Keratinocyte (primary cell): ENCODE measurements at regions not wholly inside any gene's neighbourhood (a gene's known extent, or its start where the extent isn't known, plus 50 kb on each side); places are given as distances from the start of the nearest gene placed in this dataset.

Experiments used
- DNase-seq: peaks from one replicate; pipeline ENCODE4 v3.0.0-alpha.2; 2011; ENCODE audit warnings: low read depth, missing footprints, low spot score
- FAIRE-seq: peaks from 2 replicates; lab custom pipeline; 2011; peaks lifted over from hg19 to GRCh38; lab: Jason Lieb, UNC
- H2AFZ ChIP-seq: 2 replicates; pipeline ENCODE4 v1.6.0; 2012; ENCODE audit warnings: low read length, control low read depth, inconsistent platforms; ENCODE audit not compliant: control insufficient read depth
- H3K27ac ChIP-seq: 2 replicates; pipeline ENCODE4 v1.5.1; 2011; ENCODE audit warnings: low read length; ENCODE audit not compliant: control insufficient read depth, insufficient read depth
- H3K27me3 ChIP-seq: 3 replicates; pipeline ENCODE4 v1.6.0; 2011; ENCODE audit warnings: low read length; ENCODE audit not compliant: control insufficient read depth, insufficient read depth; ENCODE audit errors: extremely low read depth
- H3K36me3 ChIP-seq, 2 experiments: 2 replicates in 1 of 2; 3 replicates in 1 of 2; pipeline ENCODE4 v1.5.1; 2011; ENCODE audit warnings: low read length in 2 of 2, mild to moderate bottlenecking in 1 of 2; ENCODE audit not compliant: control insufficient read depth in 2 of 2, insufficient read depth in 2 of 2; ENCODE audit errors: extremely low read depth in 1 of 2
- H3K4me1 ChIP-seq: 3 replicates; pipeline ENCODE4 v1.5.1; 2011; ENCODE audit warnings: low read length; ENCODE audit not compliant: control insufficient read depth, insufficient read depth; ENCODE audit errors: extremely low read depth
- H3K4me2 ChIP-seq: 3 replicates; pipeline ENCODE4 v1.6.0; 2011; ENCODE audit warnings: low read depth, low read length; ENCODE audit not compliant: control insufficient read depth, insufficient read depth; ENCODE audit errors: extremely low read depth
- H3K4me3 ChIP-seq, 3 experiments: fragments of 200-600 bp in 1 of 3; sonication (generic) in 1 of 3; 2 replicates in 2 of 3; 3 replicates in 1 of 3; pipeline ENCODE4 v1.5.1; 2011 to 2016; ENCODE audit warnings: low read length in 3 of 3, mild to moderate bottlenecking in 3 of 3, control low read depth in 2 of 3, inconsistent platforms in 1 of 3, low read depth in 1 of 3, mixed read lengths in 1 of 3, mixed run types in 1 of 3, moderate library complexity in 1 of 3; ENCODE audit not compliant: control insufficient read depth in 2 of 3, insufficient read depth in 2 of 3; ENCODE audit errors: extremely low read depth in 1 of 3
- H3K79me2 ChIP-seq: 2 replicates; pipeline ENCODE4 v1.6.0; 2012; ENCODE audit warnings: low read length; ENCODE audit not compliant: control insufficient read depth, insufficient read depth
- H3K9ac ChIP-seq: 3 replicates; pipeline ENCODE4 v1.6.0; 2011; ENCODE audit warnings: low read length; ENCODE audit not compliant: control insufficient read depth, insufficient read depth; ENCODE audit errors: extremely low read depth
- H3K9me1 ChIP-seq: 3 replicates; pipeline ENCODE4 v1.6.0; 2011; ENCODE audit warnings: low read length; ENCODE audit not compliant: control insufficient read depth, insufficient read depth; ENCODE audit errors: extremely low read depth
- H3K9me3 ChIP-seq: 2 replicates; pipeline ENCODE4 v1.5.1; 2012; ENCODE audit warnings: low read depth, low read length; ENCODE audit not compliant: control insufficient read depth
- H4K20me1 ChIP-seq: 3 replicates; pipeline ENCODE4 v1.6.0; 2011; ENCODE audit warnings: low read length; ENCODE audit not compliant: control insufficient read depth, insufficient read depth; ENCODE audit errors: extremely low read depth
- EZH2 ChIP-seq: IDR thresholded peaks from one replicate; pipeline ENCODE4 v1.6.1; 2012; ENCODE audit warnings: inconsistent platforms, mild to moderate bottlenecking, low read length, moderate library complexity
- dilution Hi-C: fragments of 300-500 bp; cut with MboI; formaldehyde crosslinking; loops from one replicate; pipeline ENCODE4 v1.7.0; 2020; ENCODE audit warnings: low sequenced_read_pairs; ENCODE audit not compliant: extremely low pct_ligation_motif_present
- TF ChIP-seq, protein P1 (sequence below), 3 experiments: IDR thresholded peaks in 1 of 3; conservative IDR thresholded peaks in 1 of 3; optimal IDR thresholded peaks in 1 of 3; 2 replicates in 2 of 3; 3 replicates in 1 of 3; pipeline versions ENCODE3 to v1.5.1; 2011; ENCODE audit warnings: low read length in 3 of 3, mild to moderate bottlenecking in 3 of 3, moderate library complexity in 2 of 3, control low read depth in 1 of 3, inconsistent platforms in 1 of 3; ENCODE audit not compliant: insufficient read depth in 2 of 3; ENCODE audit errors: extremely low read depth in 1 of 3

DNA sequence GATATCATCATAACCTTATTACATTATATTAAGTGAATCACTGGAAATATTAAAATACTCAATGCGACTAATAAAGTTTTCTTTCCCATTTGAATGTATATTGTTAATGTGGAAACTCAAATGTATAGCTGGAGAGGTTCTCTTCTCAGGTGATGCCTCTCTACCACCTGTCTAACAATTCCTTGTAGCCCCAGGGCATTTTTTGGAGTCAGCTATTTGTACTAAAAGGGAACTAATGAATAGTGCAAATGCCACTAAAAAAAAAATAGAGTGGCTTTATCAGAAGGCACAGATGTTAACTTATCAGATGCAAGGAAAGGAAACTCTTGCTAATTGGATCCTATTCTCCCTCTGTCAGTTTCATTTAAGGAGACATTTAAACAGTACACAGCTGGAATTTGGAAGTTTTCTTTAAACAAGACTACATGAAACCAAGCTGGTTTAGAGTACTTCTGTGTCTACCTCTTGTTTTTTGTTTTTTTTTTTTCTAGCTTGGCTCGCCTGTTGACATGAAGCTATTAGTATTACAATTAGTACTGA lies 897.0 kb upstream of the SLC35B3 start:
- H3K9me1 ChIP-seq: no peaks in the 10 kb centered on the region
- H3K4me1 ChIP-seq: no peaks in the 10 kb centered on the region
- no peaks in the 10 kb centered on the region for H3K79me2 ChIP-seq
- no peak for TF ChIP-seq EZH2
- TF ChIP-seq, protein P1, sequence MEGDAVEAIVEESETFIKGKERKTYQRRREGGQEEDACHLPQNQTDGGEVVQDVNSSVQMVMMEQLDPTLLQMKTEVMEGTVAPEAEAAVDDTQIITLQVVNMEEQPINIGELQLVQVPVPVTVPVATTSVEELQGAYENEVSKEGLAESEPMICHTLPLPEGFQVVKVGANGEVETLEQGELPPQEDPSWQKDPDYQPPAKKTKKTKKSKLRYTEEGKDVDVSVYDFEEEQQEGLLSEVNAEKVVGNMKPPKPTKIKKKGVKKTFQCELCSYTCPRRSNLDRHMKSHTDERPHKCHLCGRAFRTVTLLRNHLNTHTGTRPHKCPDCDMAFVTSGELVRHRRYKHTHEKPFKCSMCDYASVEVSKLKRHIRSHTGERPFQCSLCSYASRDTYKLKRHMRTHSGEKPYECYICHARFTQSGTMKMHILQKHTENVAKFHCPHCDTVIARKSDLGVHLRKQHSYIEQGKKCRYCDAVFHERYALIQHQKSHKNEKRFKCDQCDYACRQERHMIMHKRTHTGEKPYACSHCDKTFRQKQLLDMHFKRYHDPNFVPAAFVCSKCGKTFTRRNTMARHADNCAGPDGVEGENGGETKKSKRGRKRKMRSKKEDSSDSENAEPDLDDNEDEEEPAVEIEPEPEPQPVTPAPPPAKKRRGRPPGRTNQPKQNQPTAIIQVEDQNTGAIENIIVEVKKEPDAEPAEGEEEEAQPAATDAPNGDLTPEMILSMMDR (optimal IDR thresholded peaks at IDR 0.05 in 1 of 3, IDR thresholded peaks at IDR 0.05 in 1 of 3, conservative IDR thresholded peaks at IDR 0.05 in 1 of 3; ENCODE audit: extremely low read depth in 1 of 3, insufficient read depth in 2 of 3, low read length in 3 of 3): no peak
- dilution Hi-C loops: no loop called here
- DNase-seq: no peak
- H4K20me1 ChIP-seq: no peaks in the 10 kb centered on the region
- H3K36me3 ChIP-seq: no peaks in the 10 kb centered on the region
- H3K9ac ChIP-seq: no peak overlapping the region
- H2AFZ ChIP-seq: no peak overlapping the region
- H3K27me3 ChIP-seq: no peaks in the 10 kb centered on the region
- no peaks in the 10 kb centered on the region for H3K9me3 ChIP-seq
- H3K4me3 ChIP-seq: no peak overlapping the region
- no peak for FAIRE-seq
- no peak overlapping the region for H3K4me2 ChIP-seq
- no peak overlapping the region for H3K27ac ChIP-seq

DNA sequence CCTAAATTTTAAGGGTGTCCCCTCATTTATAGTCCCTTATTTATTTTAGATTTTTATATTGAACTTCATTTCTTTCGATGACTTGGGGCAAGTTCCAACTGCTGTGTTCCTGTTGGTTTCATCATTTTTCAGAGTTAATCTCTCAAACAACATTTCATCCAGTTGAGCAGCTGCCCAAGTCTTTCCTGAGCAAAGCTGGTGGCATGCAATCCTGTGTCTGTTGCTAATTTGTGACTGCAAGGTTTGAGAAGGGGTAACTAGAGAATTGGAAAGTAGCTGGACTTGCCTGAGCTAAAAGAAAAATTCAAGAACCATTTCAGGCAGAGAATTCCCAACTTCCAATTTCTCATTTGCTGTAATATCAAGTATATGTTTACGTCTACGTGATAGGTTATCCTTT lies 881.5 kb upstream of the SLC35B3 start:
- Histone ChIP-seq H3K4me2 (no peak overlapping the region), H3K36me3 (no peaks in the 10 kb centered on the region), H3K4me3 (no peak overlapping the region), H3K27ac (no peak overlapping the region), H3K9me3 (no peaks in the 10 kb centered on the region), H3K79me2 (no peaks in the 10 kb centered on the region), H3K9ac (no peak overlapping the region), H3K9me1 (no peaks in the 10 kb centered on the region), H3K4me1 (no peaks in the 10 kb centered on the region), H4K20me1 (no peaks in the 10 kb centered on the region), H2AFZ (no peak overlapping the region), H3K27me3 (no peaks in the 10 kb centered on the region)
- dilution Hi-C loops: no loop called here
- DNase-seq: no peak
- FAIRE-seq: no peak
- no peak for TF ChIP-seq EZH2
- TF ChIP-seq, protein P1 (optimal IDR thresholded peaks at IDR 0.05 in 1 of 3, IDR thresholded peaks at IDR 0.05 in 1 of 3, conservative IDR thresholded peaks at IDR 0.05 in 1 of 3; ENCODE audit: extremely low read depth in 1 of 3, insufficient read depth in 2 of 3, low read length in 3 of 3): no peak
